Endothelial cell (in vitro differentiated cells): ENCODE measurements at regions not wholly inside any gene's neighbourhood (a gene's known extent, or its start where the extent isn't known, plus 50 kb on each side); places are given as distances from the start of the nearest gene placed in this dataset.

Experiments used
- DNase-seq: peaks from one replicate; pipeline ENCODE4 v3.0.0; 2021; ENCODE audit warnings: low spot score
- H3K27ac Mint-ChIP-seq: one replicate; pipeline ENCODE4 v1.8.0; 2021; ENCODE audit warnings: mixed read lengths, inconsistent platforms; ENCODE audit not compliant: unreplicated experiment
- H3K27me3 Mint-ChIP-seq: one replicate; pipeline ENCODE4 v1.8.0; 2021; ENCODE audit warnings: mild to moderate bottlenecking, moderate library complexity, mixed read lengths, inconsistent platforms; ENCODE audit not compliant: unreplicated experiment
- H3K36me3 Mint-ChIP-seq: one replicate; pipeline ENCODE4 v1.8.0; 2021; ENCODE audit warnings: mild to moderate bottlenecking, low read depth, mixed read lengths, inconsistent platforms; ENCODE audit not compliant: unreplicated experiment
- H3K4me1 Mint-ChIP-seq: one replicate; pipeline ENCODE4 v1.8.0; 2021; ENCODE audit warnings: mild to moderate bottlenecking, mixed read lengths, inconsistent platforms; ENCODE audit not compliant: unreplicated experiment
- H3K4me3 Mint-ChIP-seq: one replicate; pipeline ENCODE4 v1.8.0; 2021; ENCODE audit warnings: mild to moderate bottlenecking, mixed read lengths, inconsistent platforms; ENCODE audit not compliant: unreplicated experiment
- H3K9me3 Mint-ChIP-seq: one replicate; pipeline ENCODE4 v1.8.0; 2021; ENCODE audit warnings: mixed read lengths, inconsistent platforms; ENCODE audit not compliant: unreplicated experiment
- TF ChIP-seq, protein P1 (sequence below): fragments of 200-600 bp; sonication (generic); IDR thresholded peaks from one replicate; pipeline ENCODE4 v1.5.0; 2021; ENCODE audit warnings: antibody characterized with exemption; ENCODE audit not compliant: unreplicated experiment

- H3K27me3 Mint-ChIP-seq, result no peaks in the 10 kb centered on the region
- no peaks in the 10 kb centered on the region for H3K9me3 Mint-ChIP-seq
- H3K27ac Mint-ChIP-seq, result no peak overlapping the region
Measured at GRCh38 chr13:105778196-105778595, 757.3 kb downstream of the EFNB2 start.

DNA sequence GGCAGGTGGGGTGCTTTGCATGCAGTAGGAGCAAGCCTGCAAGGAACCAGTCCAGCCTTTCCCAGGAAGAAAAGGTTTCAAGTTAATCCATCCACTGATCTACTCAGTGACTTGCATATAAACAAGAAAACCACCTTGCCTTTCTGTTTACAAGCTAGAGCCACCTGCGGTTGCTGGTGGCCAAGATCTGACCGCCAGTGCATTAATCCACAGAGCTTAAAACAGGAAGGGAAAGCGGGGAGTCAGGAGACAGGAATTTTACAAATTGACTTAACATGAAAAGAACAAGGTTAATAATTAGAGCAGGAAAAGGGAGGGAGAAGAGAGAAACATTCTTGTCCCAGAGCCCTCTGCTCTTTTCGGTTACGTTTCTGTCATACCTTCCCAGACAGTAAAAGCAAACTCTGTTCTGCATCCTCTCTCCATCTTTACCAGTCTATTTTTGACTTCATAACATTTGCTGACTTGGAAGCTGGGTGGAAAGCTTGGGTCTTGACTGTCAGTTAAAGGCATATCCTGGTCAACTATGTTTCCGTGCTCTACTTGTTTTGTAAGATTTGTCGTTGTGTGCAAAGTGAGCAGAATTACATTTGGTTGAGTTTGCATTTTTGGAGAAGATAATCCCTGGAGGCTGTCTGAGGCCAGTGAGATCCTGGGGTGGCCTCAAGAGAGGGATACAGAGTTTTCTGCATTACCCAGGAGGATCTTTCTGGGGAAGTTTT lies 760.6 kb downstream of the EFNB2 start:
- Mint-ChIP-seq H3K36me3 (no peaks in the 10 kb centered on the region), H3K27me3 (no peaks in the 10 kb centered on the region), H3K4me1 (peaks cover 16% of the 10 kb centered on the region), H3K27ac (no peak overlapping the region), H3K4me3 (no peak overlapping the region), H3K9me3 (no peaks in the 10 kb centered on the region)
- DNase-seq, result no peak
- TF ChIP-seq, protein P1, sequence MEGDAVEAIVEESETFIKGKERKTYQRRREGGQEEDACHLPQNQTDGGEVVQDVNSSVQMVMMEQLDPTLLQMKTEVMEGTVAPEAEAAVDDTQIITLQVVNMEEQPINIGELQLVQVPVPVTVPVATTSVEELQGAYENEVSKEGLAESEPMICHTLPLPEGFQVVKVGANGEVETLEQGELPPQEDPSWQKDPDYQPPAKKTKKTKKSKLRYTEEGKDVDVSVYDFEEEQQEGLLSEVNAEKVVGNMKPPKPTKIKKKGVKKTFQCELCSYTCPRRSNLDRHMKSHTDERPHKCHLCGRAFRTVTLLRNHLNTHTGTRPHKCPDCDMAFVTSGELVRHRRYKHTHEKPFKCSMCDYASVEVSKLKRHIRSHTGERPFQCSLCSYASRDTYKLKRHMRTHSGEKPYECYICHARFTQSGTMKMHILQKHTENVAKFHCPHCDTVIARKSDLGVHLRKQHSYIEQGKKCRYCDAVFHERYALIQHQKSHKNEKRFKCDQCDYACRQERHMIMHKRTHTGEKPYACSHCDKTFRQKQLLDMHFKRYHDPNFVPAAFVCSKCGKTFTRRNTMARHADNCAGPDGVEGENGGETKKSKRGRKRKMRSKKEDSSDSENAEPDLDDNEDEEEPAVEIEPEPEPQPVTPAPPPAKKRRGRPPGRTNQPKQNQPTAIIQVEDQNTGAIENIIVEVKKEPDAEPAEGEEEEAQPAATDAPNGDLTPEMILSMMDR, result no peak

More at GRCh38 chr13:105778196-105778595, 757.3 kb downstream of the EFNB2 start:
- Mint-ChIP-seq H3K36me3 (no peaks in the 10 kb centered on the region), H3K4me1 (peaks cover 13% of the 10 kb centered on the region), H3K4me3 (no peak overlapping the region)
- no peak for DNase-seq
- TF ChIP-seq, protein P1, result no peak

GRCh38 chr13:105773863-105774538 lies 761.5 kb downstream of the EFNB2 start:
- no peak for DNase-seq
- TF ChIP-seq, protein P1, result no peak
- H3K4me3 Mint-ChIP-seq, result no peak overlapping the region
- H3K4me1 Mint-ChIP-seq, result peaks cover 16% of the 10 kb centered on the region
- no peak overlapping the region for H3K27ac Mint-ChIP-seq
- H3K27me3 Mint-ChIP-seq, result no peaks in the 10 kb centered on the region
- no peaks in the 10 kb centered on the region for H3K9me3 Mint-ChIP-seq
- no peaks in the 10 kb centered on the region for H3K36me3 Mint-ChIP-seq

GRCh38 chr13:105773241-105773640 lies 762.2 kb downstream of the EFNB2 start:
- H3K27ac Mint-ChIP-seq, result no peak overlapping the region
- no peaks in the 10 kb centered on the region for H3K9me3 Mint-ChIP-seq
- no peaks in the 10 kb centered on the region for H3K36me3 Mint-ChIP-seq
- H3K4me3 Mint-ChIP-seq, result no peak overlapping the region
- peaks cover 16% of the 10 kb centered on the region for H3K4me1 Mint-ChIP-seq
- H3K27me3 Mint-ChIP-seq, result no peaks in the 10 kb centered on the region
- TF ChIP-seq, protein P1, result no peak
- no peak for DNase-seq

DNA sequence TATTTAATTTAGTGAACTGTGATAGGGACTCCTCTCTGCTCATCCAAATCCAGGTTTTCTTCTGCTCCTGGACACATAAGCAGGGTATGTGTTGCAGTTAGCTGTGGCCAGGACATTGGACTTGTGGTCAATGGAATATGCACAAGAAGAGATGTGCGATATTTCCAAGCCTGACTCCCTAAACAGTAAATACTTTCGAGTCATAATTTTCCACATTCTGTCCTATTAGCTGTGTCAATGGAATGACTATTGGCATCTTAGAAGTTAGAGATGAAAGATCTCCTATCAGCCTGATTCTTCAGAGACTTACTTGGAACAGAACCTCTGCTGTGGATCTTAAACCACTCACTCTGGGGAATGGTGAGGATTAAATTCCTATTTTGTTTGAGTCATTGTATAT lies 771.0 kb downstream of the EFNB2 start:
- H3K27me3 Mint-ChIP-seq, result no peaks in the 10 kb centered on the region
- no peaks in the 10 kb centered on the region for H3K9me3 Mint-ChIP-seq
- H3K4me1 Mint-ChIP-seq, result no peaks in the 10 kb centered on the region

More for the DNA sequence above, 771.0 kb downstream of the EFNB2 start:
- H3K4me3 Mint-ChIP-seq, result no peak overlapping the region
- no peak overlapping the region for H3K27ac Mint-ChIP-seq
- TF ChIP-seq, protein P1, result no peak
- no peaks in the 10 kb centered on the region for H3K36me3 Mint-ChIP-seq
- DNase-seq, result no peak
